CD4-positive, alpha-beta T cell treated with Interleukin-15 for 1 hour (primary cell): ENCODE measurements at regions not wholly inside any gene's neighbourhood (a gene's known extent, or its start where the extent isn't known, plus 50 kb on each side); places are given as distances from the start of the nearest gene placed in this dataset.

ENCODE experiments used
- DNase-seq: peaks from one replicate; pipeline ENCODE4 v3.0.0-alpha.2; 2020

DNA sequence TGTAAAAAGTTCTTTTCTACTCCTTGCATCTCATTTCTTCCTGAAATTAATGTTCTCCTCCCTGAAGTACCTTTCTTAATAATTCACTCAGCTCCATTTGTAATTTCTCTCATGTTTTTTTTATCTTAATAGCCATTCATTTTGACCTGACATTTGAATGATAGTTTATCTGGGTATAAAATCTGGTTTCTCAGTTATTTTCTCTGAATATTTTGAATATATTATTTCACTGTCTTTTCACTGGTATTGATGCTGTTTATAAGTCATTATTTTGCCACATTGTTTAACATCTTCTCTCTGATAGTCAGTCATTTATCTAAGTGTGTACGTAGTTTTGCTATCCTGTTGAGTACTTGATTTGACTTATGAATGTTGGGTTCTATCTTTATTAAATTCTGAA is 68.8 kb upstream of the ARHGAP18 start:
- DNase-seq, result no peak

DNA sequence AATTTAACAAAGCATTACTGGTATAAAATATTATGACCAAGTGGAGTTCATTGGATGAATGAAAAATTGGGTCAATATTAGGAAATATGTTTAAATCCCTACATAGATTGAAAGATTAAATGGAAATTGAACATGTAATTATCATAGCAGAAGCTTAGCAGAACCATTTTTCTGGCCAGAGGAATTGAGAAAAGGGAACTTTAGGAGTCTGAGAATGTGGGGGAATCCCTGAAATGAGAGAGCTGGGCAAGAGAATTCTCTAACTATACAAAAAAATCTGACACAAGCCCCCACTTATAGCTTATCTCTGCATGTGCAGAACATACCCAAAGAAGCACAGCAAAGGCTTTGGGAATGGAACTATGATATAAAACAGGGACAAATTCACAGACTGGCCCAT is 67.4 kb upstream of the ARHGAP18 start:
- no peak for DNase-seq

DNA sequence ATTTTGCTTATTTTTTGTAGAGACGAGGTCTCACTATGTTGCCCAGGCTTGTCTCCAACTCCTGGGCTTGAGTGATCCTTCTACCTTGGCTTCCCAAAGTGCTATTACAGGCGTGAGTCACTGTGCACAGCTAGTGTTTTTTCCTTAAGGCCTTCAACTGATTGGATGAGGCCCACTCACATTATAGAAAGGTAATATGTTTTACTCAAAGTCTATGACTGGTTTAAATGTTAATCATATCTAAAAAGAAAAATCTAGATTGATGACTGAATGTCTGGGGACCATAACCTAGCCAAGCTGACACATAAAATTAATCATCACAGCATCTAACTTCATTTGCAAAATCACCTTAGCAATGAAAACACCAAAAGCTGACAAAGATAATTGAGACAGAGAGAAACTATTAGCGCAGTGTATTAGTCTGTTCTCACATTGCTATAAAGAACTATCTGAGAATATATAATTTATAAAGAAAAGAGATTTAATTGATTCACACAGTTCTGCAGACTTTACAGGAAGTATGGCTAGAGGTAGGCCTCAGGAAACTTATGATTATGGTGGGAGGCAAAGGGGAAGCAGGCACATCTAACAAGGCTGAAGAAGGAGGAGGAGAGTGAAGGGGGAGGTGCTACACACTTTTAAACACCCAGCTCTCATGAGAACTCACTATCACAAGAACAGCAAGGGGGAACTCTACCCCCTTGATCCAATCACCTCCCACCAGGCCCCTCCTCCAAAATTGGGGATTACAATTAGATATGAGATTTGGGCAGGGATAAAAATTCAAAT is 66.8 kb upstream of the ARHGAP18 start:
- no peak for DNase-seq

DNA sequence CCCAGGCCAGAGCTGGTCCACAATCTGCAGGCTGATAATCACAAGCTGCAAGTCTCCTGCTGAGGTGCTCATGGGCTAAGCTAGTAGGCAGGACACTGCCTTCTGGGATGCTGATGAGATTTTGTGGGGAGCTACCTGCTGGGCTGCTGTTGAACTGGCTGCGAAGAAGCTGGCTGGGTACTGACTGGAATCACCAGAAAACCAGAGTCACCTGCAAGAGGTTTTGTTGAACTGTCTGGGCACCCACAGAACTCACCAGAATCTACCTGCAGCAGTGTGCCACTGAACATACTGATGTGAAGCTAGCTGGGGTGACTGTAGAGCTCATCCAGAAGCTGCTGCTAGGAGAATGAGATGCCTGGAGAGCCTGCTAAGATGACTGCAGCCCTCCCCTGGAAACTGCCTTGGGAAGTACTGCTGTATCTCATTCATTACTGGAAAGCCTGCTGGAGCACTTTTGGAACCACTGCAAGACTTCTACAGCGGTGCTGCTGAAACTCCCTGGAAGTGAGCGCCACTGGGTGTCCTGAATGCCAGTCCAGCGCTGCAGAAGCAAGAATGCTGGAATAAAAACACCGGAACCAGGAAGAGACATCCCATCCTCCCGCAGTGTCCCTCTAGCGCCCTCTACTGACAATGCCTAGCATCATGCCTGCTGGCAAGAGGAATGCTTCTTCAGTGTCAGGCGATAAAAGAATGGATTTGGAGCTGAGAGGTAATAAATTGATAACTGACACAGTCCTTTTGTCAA is 64.9 kb upstream of the ARHGAP18 start:
- DNase-seq, result peak; percentile 37

DNA sequence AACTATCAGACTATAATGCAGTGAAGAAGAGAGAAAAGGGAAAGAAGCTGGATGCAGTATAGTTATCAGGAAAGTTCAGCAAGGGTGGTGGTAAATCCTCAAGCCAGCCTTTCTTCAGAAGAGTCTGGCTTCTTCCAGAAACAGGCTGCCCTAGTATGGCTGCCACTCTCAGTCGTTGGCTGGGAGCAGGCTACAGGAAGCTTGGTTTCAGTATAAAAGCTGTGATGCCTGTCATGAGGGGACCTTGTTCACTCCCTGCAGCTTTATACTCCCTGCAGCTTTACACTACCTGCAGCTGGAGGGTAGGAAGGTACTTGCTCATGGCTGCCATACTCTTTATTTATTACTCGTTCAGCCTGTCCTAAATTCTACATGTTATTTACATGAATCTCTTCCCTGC is 63.3 kb upstream of the ARHGAP18 start:
- no peak for DNase-seq

DNA sequence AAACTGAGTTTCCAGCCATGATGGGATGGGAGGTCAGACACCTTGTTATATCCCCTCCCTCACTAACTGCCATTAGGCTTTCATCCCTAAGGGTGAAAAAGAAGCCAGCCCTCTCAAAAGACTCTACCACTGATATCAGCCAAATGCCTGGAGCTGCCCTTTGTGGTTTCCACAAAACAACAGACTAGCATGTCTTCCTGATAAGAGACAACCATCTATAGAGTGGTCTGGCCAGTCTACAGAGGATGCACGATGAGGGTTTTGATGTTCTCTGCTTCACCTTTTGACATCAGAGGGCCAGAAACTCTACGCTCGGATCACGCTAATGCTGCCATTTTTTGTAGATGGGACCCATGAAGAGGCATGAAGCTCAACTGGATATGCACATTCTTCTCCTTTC is 61.7 kb upstream of the ARHGAP18 start:
- no peak for DNase-seq

DNA sequence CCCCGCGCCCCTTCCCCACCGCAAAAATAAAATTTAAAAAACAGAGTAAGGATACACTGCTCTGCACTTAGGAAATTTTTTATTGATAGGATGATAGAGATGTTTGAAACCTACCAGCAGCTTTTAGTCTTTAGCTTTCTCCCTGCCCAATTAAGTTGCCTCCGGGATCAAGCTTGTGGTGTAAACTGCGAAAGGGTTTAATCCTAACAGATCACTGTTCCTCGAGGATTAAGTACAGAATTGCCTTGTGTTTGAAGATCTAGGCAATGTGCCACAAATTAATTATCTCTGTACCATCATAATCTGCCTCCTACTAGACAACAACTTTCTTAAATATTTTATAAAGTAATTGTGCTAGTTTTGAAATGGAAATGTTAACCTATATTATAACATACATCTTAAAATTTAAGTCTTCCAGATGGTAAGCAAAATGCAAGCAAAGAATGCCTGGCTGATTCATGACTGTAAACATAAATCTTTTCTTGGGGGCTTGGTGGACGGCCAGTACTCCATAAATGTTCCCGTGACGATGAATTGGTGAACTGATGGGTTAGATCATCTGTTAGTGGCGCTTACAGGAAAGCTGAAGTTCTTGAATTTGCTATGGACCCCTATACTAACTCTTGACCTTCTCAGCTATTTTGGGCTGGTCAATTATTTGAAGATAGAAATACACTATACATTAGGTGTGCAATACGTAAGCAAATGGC is 58.0 kb upstream of the ARHGAP18 start:
- no peak for DNase-seq

DNA sequence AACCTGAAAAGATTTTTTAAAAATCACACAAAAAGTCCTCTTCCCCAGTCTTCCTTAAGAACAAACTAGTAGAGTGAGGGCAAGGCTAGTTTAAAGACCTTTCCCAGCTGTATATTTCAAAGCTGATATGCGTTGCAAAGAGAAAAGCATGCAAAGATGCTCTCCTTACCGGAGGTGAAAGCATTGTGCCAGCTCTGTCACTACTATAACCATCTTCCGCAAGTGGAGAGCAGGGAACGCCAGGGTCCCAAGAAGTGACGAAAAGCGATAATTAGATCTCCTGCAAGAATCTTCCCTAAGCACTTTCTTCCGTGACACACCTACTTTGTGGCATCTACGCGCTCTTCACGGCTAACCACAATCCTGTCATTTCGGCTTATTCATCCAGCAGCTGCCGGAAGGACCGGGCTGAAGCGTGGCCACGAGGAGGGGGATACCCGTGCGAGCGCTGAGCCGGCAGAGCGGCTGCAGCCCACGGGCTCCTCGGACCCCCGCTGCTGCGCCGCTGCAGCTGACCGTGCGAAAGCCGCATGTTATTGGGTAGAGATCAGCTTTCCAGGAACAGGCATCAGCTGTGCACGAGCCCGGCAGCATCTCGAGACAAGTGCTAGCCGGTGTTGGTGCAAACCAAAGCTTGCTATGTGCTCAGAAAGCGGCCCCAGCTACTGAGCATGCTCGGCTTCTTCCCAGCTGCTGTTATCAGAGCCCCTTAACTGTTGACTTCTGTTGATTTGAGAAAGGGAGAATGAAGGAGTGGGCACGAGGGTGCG is 57.2 kb upstream of the ARHGAP18 start:
- DNase-seq, result peak; percentile 27

DNA sequence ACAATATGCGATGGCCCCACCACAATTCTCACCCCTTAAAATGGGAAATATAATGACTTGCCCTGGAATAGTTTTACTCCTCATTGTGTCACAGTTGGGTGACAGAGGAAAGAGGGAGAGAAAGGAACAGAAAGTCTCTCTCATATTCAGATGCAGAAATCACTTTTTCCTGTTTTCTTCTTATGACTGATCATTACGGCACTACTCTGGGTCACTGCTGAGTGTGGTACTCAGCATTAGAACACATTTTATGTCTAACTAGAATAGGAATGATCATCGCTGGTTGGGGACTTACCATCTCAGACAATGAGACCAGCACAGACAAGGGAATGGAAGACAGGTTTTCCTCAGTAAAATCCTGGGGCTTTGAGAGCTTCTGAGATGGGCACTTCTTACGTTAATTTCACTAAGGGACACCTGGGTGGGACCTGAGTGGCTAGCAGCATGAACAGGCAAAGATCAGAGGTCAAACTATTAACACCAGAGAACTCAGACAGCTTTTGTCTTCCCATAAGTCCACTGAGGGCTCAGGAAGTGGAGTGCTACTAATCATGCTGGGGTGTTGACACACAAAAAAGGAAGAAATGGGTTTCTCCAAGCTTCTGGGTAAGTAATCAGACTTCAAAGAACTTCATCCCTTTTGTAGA is 54.9 kb upstream of the ARHGAP18 start:
- no peak for DNase-seq

DNA sequence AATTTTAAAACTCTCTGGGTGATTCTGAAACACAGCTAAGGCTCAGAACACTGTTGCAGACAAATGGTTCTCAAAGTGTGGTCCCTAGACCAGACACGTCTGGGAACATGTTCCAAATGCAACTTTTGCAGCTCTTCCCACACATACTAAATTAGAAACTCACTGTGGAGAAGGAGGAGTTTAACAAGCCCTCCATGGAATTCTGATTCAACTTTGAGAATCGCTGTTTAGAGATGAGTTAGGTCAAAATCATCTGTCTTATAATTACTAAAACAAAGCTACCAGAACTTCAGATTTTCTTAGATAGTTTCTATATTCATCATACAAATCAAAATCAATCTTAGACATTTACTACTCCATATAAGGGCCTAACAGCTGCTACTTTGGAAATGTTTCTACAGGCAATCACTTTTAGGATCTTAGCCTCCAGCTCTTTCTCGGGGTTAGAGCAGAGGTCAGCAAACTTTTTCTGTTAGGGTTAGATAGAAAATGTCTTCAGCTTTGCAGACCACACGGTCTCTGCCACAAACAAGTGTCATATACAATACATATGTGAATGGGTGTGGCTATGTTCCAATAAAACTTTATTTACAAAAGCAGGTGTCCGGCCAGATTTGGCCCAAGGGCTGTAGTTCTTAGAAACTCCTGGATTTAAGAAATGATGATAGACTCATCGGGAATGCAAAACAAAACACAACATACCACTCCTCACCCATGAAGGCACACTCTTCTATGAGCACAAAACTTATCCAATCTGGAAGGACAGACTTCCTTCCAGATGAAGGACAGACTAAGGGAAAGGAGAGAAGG is 50.0 kb upstream of the ARHGAP18 start:
- no peak for DNase-seq
